ENCODE measurements at regions not wholly inside any gene's neighbourhood (a gene's known extent, or its start where the extent isn't known, plus 50 kb on each side); places are given as distances from the start of the nearest gene placed in this dataset.

DNA sequence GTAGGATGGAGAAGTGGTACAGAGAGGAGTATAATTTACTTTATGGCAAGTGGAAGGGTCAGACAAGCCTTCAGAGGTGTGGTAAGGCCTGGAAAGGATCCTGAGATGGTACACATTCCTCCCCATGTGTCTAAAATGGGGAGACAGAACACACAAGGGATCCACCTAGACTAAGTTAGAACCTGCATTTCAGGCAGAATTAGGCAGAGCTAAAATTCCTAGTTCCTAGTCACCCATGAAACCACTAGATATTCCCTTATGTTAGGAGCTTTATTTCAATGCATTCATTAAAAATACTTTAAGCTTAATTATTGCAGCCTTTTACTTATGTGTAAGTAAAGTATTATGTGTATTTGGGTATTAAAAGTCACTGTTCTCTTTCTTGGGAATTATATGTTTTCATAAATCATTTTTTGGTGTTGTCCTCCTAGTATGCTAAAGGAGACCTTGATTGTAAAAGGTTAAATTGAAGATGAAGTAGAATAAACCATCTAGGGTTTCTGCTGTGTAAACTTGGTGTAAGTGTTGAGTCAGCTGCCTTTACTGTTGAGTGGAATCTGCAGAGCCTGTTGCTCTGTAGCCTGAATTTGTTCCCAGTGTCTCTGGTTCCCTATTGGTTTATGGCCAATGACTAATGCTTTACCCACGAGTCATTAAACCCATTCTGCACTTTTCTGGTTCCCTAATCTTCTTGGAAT is 423.2 kb downstream of the ATP23 start:
- peak; percentile 94 for DNase-seq (ENCODE audit: low spot score)

DNA sequence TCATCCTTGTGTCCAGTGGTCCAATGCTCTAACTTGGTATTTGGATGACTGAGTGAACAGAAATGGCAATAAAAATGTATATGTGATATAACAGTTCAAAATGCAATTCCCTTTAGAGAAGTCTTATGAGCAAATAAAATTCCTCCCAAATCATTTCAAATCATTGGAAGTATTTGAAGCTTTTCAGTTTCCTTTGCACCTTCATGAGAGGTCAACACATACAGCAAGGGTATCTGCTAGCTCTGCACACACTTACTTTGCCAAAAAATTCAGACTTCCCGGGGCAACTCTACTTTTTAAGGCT is 423.7 kb downstream of the ATP23 start:
- no peak for DNase-seq (ENCODE audit: low spot score)

DNA sequence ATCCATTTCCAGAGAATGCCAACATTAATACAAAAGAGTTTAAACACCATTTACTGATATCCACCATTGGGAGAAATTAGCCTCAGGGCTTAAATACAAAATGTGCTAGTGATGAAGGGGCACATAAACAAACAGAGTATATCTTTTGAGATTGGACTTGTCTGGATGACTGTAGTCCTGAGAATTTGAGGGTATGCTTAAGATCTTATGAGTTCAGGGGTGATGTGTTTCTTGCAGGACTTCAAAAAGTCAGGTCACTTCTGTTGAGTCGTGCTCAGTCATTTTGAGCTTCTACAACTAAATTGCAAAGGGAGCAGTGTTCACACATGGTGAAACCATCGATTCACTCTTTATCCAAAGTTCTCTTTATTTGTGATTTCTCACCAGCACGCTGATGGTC is 425.7 kb downstream of the ATP23 start:
- no peak for DNase-seq (ENCODE audit: low spot score)

DNA sequence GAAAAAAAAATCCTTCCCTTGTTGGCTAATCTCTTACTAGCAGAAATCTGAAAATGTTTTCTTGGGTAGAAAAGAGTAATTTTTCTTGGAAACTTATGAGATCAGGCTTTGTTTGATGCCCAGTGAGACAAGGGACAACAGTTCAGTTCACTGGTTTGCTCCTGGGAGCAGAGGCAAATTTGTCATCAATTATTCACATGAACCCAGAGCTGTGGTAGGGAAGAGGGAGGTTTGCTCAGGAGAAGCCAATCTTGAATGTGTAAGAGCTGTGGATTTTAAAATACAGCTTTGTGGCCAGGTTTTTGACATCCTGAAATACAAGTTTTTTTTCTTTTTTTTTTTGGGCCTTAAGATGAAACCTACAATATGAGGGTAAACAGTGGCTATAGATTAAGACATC is 426.6 kb downstream of the ATP23 start:
- no peak for DNase-seq (ENCODE audit: low spot score)

DNA sequence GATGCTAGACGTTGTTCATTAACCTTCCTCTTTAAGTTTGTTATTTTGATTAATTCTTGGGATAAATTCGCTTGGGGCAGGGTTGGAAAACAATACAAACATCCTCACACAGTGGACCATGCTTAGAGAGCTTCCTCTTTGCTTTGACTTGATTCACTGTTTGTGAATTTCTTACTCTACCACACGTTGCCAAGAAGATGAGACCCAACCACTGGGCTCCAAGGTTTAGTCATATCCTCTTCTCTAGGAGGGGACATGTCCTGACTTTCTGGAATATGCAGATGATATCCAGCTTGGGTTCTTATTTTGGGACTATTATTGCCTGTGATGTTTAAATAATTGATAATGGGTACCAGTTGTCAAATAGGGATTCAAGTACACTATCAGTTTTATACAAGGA is 428.2 kb downstream of the ATP23 start:
- DNase-seq (ENCODE audit: low spot score): no peak

DNA sequence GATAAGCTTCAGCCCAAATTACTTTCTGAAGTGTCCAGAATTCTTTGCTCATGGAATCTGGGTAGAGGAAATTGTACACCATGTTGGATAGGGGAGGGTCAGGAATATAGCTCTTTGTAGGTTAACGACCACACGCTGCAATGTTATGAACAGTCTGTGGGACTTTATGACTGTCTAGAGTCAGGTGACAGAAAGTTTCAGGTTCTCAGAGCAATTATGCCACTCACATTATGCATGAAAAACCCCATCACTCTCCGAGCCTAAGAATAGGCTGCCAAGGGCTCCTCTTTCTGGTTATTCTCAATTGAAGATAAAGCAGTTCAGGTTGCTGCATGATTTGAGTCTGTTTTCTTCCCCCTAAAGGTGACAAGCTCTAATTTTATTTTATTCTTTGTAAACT is 430.9 kb downstream of the ATP23 start:
- no peak for DNase-seq (ENCODE audit: low spot score)

DNA sequence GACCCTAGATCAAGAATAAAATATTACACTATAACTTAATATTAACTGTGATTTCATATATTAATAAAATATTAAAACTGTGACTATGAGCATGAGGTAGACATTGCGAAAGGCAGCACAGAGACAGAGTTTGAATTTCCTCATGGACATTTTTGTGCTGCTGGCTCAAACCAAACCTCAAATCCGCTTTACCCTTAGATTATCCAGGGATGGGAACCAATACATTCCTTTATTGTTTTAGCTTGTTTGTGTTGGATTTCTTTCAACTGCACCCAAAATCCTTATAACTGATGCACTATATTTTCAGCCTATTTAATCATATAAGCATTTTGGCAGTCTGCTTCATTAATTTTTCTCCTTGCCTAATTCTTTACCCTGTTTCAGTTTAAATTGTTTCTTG is 436.7 kb downstream of the ATP23 start:
- DNase-seq (ENCODE audit: low spot score): no peak

DNA sequence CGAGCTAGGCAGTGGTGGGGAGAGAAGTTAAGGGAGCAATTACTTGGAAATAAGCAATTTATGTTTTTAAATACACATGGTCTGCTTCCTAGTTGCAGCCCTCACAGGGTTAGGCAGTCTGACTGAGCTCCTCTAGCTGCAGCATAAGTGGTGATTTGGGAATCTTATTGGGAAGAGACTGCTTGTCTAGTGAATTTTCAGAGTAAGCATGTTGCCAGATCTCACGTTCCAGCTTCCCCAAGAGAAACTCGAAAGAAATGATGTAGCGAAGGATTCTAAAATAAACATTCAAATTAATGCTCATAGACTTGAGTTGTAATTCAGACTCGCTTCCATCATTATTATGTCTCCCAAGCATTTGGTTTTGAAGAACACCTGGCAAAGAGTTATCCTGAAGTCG is 440.2 kb downstream of the ATP23 start:
- no peak for DNase-seq (ENCODE audit: low spot score)

DNA sequence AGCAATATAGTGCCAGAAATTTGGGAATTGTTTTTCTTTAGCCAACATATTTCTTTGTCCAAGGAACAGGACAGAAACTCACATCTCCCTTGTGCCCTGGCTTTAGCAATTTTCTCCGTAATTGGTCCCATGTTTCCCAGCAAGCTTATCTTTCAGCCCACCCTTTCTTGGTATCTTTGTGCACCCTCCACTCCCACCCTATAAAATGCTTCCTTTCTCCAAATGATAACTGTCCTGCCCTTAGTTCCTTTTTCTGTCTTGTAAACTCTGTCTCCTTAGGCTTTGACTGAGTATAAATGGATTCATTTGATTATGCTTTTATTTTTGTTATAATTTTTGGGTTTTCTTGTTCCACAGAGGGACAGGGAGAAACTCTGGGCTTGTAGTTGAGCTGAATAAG is 442.8 kb downstream of the ATP23 start:
- no peak for DNase-seq (ENCODE audit: low spot score)

DNA sequence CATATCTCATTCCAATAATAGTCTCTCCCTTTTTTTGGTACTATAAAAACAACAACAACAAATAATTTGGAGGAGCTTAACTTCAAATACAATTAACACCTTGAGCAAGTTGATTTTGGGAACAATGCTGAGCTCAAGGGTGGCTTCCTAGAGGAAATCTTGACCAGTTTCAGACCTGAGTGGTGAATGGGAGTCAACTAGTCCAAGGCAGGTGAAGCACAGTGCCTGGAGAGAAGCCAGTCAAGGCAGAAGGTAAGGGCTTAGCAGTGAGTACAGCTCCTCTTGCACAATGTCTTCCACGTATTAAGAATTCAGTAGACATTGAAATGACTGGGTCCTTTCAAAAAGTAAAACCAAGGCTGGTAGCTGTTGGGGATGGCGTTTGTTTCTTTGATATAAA is 444.8 kb downstream of the ATP23 start:
- no peak for DNase-seq (ENCODE audit: low spot score)

DNA sequence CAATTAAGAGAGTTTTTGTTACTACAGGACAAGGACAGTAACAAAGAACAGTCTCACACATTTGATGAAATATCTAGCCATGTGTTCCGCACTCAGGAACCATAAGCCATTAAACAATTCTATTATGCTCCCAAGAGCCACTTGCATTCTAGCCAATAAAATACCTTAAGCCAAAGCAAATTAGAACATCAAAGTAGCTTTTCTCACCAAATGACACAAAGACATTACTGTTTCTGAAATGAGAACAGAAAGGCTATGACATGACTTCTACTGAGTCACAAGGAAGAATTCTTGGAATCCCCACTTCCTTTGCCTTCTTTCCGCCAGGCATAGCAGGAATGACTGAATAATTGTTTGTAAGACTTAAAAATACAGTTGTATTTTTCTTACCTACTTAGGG is 445.8 kb downstream of the ATP23 start:
- DNase-seq (ENCODE audit: low spot score): no peak

DNA sequence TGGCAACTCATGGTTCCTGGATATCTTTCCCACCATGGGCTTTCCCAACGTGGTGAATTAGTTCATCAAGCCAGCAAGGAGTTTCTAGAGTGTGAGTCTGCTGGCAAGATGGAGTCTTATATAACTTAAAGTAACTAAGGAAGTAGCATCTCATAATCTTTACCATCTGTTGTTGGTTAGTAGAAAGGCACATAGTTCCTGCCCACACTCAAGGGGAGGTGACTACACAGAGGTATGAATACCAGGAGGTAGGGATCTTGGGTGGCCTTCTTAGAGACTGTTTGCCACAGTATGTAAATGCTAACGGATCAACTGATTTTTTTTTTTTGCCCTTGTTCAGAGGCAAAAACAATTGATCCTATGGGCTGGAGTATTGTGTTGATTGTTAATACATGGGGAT is 446.9 kb downstream of the ATP23 start:
- no peak for DNase-seq (ENCODE audit: low spot score)

DNA sequence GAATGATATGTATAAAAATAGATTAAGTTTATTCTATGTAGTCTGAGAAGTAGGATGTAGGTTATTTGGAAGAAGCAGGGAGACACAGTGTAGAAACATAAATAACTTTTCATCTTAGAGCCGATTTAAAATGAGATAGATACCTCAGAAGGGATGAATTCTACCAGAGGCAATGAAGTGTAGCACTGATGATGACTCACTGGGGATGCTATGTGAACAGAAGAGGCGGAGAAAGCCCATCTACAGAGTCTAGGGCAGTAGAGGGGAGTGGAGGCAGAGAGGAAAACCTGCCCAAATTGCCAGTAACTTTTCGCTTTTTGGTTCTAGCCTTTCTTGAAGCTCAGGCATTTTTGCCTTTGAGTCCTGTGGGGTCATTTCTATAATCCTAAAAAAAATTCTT is 451.8 kb downstream of the ATP23 start:
- DNase-seq (ENCODE audit: low spot score): no peak

DNA sequence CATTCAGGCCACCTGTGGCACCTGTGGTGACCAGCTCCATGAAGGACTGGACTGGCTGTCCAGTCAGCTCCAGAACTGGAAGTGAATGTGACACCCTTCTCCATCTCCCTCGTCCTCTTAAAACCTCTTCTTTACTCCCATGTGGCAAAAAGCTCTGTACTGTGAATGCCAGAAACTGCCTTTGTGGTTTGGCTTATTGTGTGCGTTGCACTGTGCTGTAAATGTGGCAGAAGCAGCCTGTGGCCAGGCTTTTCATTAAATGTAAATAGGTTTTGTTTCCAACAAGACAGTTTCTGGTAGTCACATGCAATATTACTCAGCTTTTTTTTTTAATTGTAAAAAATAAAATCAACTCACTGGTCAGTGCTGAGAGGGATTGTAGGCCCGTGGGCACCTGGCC is 453.7 kb downstream of the ATP23 start:
- DNase-seq (ENCODE audit: low spot score): no peak

DNA sequence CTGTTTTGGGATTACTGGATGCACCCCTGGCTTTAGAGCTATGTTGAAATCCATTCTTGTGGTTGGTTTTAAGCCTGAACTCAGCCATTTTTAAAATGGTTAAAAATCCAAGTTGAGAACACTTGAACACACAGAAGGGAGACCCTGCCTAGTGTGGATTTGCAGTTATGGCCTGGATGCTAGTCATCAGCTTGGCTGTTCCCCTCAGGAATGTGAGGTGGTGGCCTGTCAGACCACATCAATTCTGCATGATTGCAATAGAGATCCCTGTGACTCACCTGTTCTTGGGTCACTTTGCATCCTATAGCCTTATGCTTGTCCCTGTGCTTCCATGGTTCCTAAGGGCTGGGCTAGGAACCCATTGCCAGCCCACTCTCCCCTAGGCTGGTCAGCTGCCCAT is 454.1 kb downstream of the ATP23 start:
- DNase-seq (ENCODE audit: low spot score): no peak

DNA sequence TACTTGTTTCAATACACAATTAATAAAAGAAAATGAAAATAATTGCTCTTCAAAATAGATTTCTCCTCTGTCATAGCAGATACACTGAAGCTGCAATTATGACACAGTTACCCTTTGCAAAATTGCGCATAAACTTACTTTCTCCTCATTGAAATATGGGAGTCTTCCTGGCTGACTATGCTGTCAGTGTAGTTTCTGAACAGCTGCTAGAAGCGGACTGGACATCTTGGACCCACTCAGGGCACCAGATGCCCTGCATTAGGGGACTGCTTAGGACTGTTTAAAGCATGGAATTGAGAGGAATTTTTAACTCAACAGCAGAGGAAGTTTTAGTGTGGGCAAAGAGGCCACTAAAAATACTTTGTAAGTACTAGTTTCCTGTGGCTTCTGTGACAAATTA is 454.9 kb downstream of the ATP23 start:
- no peak for DNase-seq (ENCODE audit: low spot score)

DNA sequence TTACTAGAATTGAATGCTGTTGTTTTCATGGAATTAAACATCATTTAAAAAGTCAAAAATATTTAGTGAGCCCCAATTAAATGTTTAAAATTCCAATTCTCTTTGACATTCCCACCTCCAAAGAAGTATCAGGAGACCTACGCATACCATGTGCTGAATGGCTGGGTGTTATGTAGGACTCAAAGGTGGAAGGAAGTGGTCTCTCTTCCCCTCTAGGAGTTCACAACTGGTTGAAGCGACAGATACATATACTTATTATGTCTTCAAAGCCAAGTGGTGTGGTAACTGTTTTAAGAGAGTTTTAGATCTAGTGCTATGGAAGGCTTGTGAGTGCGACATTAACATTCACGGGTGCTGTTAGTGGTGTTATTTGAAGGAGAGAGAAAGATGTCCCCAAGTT is 464.0 kb downstream of the ATP23 start:
- no peak for DNase-seq (ENCODE audit: low spot score)

DNA sequence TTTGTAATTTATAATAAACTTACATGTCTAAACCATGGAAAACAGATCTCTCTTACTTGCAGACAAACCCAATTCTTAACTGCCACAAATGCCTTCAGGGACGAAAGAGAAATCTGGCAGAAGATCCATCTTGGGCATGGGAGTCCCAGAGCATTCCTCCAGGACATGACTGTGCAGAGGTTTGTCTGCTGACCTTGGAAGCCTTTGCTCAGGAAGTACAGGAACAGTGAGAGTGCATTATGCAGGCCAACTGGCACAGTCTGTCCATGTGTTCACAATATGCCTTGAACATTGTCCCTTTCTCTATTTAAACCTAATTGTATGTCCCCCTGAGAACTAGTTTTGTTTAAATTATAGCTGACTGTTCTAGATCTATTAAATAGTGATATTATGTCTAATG is 467.1 kb downstream of the ATP23 start:
- no peak for DNase-seq (ENCODE audit: low spot score)

DNA sequence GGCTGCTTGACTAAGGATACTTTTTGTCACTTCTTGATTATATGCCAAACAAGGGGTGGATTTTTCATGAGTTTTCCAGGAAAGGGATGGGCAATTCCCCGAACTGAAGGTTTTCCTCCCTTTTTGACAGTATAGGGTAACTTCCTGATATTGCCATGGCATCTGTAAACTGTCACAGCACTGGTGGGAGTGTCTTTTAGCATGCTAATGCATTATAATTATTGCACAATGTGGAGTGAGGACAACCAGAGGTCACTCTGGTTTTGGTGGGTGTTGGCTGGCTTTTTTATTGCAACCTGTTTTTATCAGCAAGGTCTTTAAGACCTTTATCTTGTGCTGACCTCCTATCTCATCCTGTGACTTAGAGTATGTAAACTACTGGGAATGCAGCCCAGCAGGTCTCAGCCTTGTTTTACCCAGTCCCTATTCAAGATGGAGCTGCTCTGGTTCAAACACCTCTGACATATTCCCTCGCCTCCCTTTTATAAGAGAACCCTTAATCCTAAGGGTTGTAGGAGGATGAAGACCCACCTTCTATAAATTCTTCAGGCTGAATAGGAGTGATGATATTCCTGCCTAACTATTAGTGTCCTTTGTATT is 471.2 kb downstream of the ATP23 start:
- DNase-seq (ENCODE audit: low spot score): peak; percentile 68

DNA sequence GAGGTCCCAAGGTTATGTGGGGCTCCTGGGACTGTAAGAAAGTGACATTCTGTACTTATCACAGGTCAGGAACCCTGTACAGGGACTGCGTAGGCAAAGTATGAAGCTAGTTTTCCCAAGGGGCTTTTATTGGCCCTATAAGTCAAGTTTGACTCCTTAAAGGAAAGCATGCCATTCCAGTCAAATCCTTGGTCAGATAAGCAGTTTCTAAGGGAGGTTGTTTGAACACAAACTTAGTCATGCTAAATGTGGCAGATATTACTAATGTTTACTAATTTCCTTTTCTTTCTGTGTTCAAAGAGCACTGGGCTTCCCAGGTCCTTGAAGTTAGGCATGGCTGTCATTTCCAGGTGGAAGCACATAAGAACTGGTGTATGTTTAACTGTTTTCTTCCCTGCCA is 472.4 kb downstream of the ATP23 start:
- peak; percentile 80 for DNase-seq (ENCODE audit: low spot score)

DNA sequence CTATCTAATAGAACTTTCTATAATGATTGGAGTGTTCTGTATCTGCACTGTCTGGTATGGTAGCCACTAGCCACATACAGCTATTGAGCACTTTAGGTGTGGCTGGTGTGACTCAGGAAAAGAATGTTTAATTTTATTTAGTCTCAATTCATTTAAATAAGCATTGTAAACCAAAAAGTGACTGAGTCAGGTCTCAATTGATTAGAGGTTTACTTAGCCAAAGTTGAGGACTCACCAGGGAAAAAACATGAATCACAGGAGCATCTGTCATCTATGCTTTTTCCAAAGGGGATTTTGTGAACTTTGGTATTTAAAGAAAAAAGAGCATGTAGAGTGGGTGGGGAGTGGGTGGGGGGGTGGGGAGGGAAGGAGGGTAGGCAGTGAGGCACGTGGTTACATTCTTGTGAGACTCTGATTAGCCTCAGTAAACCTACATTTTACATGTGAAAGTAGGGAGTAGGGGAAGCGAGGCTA is 473.1 kb downstream of the ATP23 start:
- DNase-seq (ENCODE audit: low spot score): no peak

DNA sequence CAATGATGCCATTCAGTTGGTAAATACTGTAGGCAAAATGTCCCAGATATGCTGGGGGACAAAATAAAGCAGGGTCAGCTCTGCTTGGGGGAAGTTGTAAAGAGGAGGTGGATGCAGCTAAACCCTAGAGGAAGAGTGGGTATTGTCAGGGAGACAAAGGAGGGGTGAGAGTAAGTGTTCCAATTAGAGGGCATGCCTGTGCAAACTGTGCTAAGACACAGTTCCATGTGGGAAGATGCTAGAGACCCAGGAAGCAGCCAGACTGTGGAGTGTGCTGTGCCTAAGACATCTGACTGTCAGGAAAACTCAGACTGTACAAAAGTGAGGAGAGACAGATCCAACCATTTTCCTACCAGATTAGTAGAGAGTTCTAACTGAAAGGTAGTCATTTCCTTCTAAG is 474.3 kb downstream of the ATP23 start:
- DNase-seq (ENCODE audit: low spot score): peak; percentile 44

DNA sequence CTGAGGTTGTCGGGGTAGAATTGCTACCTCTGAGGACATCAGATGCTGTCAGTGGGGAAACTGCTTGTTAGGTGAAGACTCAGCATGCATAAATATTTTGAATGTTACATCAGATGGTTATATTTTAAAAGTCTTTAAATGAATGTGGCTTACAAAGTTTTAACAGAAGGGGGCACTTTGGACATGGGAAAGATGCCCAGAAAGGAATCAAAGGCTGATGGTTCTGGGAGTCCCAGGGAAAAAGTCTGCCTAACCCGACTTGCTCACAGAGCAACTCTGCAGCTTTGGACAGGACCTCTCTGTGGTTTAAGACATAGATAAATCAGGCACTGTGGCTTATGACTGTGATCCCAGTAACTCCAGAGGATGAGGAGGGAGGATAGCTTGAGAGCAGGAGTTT is 474.9 kb downstream of the ATP23 start:
- peak; percentile 94 for DNase-seq (ENCODE audit: low spot score)

DNA sequence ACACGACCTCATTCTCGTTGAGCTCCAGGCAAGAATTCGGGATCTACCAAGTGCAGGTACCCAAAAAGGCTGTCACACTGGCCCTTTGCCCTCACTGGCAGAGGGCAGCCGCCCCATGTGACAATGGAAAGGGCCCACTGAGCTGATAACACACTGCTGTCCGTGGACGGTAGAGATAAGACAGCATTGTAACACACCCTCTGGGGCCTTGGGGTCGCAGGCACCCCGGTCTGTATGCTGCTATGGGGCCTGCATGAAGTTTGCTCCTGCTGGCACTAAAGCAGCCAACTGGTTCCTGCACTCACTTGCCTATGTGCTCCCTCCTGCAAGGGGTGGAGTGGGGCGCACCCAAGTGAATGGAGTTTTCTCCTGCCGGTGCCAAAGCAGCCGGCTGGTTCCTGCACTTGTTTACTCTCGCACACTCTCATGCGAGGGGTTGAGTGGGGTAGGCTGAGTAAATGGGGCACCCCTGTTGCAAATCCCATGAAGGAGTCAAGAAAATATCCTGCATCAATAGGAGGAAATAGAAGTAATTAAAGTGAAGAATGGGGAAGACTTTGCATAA is 477.9 kb downstream of the ATP23 start:
- DNase-seq (ENCODE audit: low spot score): no peak
